SU-DHL-6 (cell line): ENCODE measurements at regions not wholly inside any gene's neighbourhood (a gene's known extent, or its start where the extent isn't known, plus 50 kb on each side); places are given as distances from the start of the nearest gene placed in this dataset.

Experiments
- CTCF ChIP-seq: fragments of 200-600 bp; sonication (generic); IDR thresholded peaks from one replicate; pipeline ENCODE4 v1.5.1; 2017; ENCODE audit warnings: antibody characterized with exemption, mild to moderate bottlenecking, low read length, moderate library complexity; ENCODE audit not compliant: insufficient read depth, poor library complexity, severe bottlenecking
- EZH2phosphoT487 ChIP-seq: fragments of 200-600 bp; sonication (generic), shearing (Covaris generic); conservative IDR thresholded peaks from 2 replicates; pipeline ENCODE4 v1.6.1; 2018; ENCODE audit warnings: mild to moderate bottlenecking, antibody characterized with exemption, low read length, moderate library complexity, mixed read lengths

- TF ChIP-seq CTCF, result no peak
- TF ChIP-seq EZH2phosphoT487, result no peak
These were observed 192.5 kb downstream of the RSL24D1 start for GRCh38 chr15:55003965-55004873.
